Fibroblast of lung (primary cell): ENCODE measurements at regions not wholly inside any gene's neighbourhood (a gene's known extent, or its start where the extent isn't known, plus 50 kb on each side); places are given as distances from the start of the nearest gene placed in this dataset.

ENCODE experiments used
- CTCF ChIP-seq, 2 donors: IDR thresholded peaks in 1 of 2; conservative IDR thresholded peaks in 1 of 2; 1 replicate in 1 of 2; 2 replicates in 1 of 2; pipeline ENCODE4 v1.5.1; 2011 to 2012; ENCODE audit warnings: low read length in 2 of 2, control low read depth in 1 of 2, inconsistent platforms in 1 of 2, low read depth in 1 of 2, mild to moderate bottlenecking in 1 of 2
- EZH2 ChIP-seq: IDR thresholded peaks from 2 replicates; pipeline ENCODE4 v1.5.1; 2012; ENCODE audit warnings: low read length, control low read depth, mild to moderate bottlenecking; ENCODE audit errors: missing control alignments

- TF ChIP-seq EZH2 (no peak), CTCF (conservative IDR thresholded peaks at IDR 0.05 in 1 of 2, IDR thresholded peaks at IDR 0.05 in 1 of 2; ENCODE audit: low read depth in 1 of 2, low read length in 2 of 2) (no peak)
Observed at GRCh38 chr11:82507288-82507687, 226.4 kb downstream of the FAM181B start.
